HG03378 (cell line): ENCODE measurements at regions not wholly inside any gene's neighbourhood (a gene's known extent, or its start where the extent isn't known, plus 50 kb on each side); places are given as distances from the start of the nearest gene placed in this dataset.

Source experiments
- ATAC-seq: cut with Tn5 transposase; IDR thresholded peaks from one replicate; pipeline ENCODE4 v1.9.1; 2021; ENCODE audit warnings: mild to moderate bottlenecking, moderate library complexity; ENCODE audit not compliant: unreplicated experiment

GRCh38 chr11:111045407-111045803, 200.1 kb upstream of the POU2AF2 start:
- no peak for ATAC-seq

GRCh38 chr11:111044751-111045406, 200.6 kb upstream of the POU2AF2 start:
- no peak for ATAC-seq

- ATAC-seq: no peak
Observed at GRCh38 chr11:111039982-111040381, 205.5 kb upstream of the POU2AF2 start.

- no peak for ATAC-seq
Observed at GRCh38 chr11:111035746-111036145, 209.8 kb upstream of the POU2AF2 start.

- no peak for ATAC-seq
Observed at GRCh38 chr11:111026241-111026640, 219.3 kb upstream of the POU2AF2 start.

GRCh38 chr11:111021131-111021530, 224.4 kb upstream of the POU2AF2 start:
- no peak for ATAC-seq

- no peak for ATAC-seq
Observed at GRCh38 chr11:111019871-111020670, 225.5 kb upstream of the POU2AF2 start.

- no peak for ATAC-seq
Observed at GRCh38 chr11:111019451-111019850, 226.1 kb upstream of the POU2AF2 start.

GRCh38 chr11:111018566-111018965, 227.0 kb upstream of the POU2AF2 start:
- no peak for ATAC-seq

GRCh38 chr11:111012491-111012890, 233.0 kb upstream of the POU2AF2 start:
- ATAC-seq: no peak

GRCh38 chr11:111011275-111011594, 234.3 kb upstream of the POU2AF2 start:
- no peak for ATAC-seq

GRCh38 chr11:111010391-111011274, 234.9 kb upstream of the POU2AF2 start:
- ATAC-seq: no peak

GRCh38 chr11:111006227-111006626, 239.3 kb upstream of the POU2AF2 start:
- no peak for ATAC-seq

- ATAC-seq: no peak
Observed at GRCh38 chr11:111001986-111002611, 243.4 kb upstream of the POU2AF2 start.

GRCh38 chr11:111001081-111001430, 244.5 kb upstream of the POU2AF2 start:
- no peak for ATAC-seq

- ATAC-seq: no peak
Observed at GRCh38 chr11:111000400-111001080, 245.0 kb upstream of the POU2AF2 start.

GRCh38 chr11:110992481-110992880, 253.0 kb upstream of the POU2AF2 start:
- no peak for ATAC-seq

- ATAC-seq: no peak
Observed at GRCh38 chr11:110991661-110992355, 253.7 kb upstream of the POU2AF2 start.

GRCh38 chr11:110990311-110990710, 255.2 kb upstream of the POU2AF2 start:
- ATAC-seq: no peak
